Ramos (cell line): ENCODE measurements at regions not wholly inside any gene's neighbourhood (a gene's known extent, or its start where the extent isn't known, plus 50 kb on each side); places are given as distances from the start of the nearest gene placed in this dataset.

Experiments
- in situ Hi-C: fragments of 300-500 bp; cut with MboI; formaldehyde crosslinking; loops from one replicate; pipeline ENCODE4 v1.14.3; 2022; ENCODE audit warnings: low sequenced_read_pairs; ENCODE audit not compliant: unreplicated experiment

DNA sequence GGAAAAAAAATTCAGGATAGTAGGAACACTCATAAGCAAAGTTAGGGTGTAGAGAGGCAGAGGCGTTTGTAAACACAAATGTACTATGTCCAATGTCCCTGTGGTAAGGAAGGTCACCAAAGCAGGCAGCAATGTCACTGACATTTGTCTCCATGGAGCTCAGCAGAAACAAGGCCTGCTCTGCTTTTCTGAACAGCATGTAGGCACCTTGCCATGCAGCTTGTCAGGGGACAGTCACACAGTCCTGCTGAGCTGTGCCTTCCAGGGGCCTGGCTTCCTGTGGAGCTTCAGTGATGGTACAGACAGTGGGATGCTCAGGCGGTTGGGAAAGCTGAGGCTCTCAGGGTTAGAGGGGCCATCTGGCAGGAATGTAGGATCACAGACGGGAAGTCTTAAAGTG lies 74.5 kb upstream of the HS3ST1 start:
- in situ Hi-C loops, result no loop called here

DNA sequence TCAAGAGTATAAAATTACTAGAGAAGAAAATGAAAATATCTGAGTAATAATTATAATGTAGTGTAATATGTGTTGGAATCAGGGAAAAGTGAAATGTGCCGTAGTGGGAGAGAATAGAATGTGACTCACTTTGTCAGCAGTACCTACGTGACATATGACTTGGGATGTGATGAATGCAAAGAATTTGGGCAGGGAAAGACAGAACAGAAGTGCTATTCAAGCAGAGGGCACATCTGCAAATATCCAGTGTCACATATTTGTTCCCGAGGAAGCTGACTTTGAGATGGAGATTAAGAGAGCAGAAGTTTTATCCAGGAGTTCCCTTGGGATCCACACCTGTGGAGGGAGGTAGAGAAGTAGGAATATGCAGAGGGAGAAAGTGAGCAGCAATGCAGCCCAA lies 69.3 kb upstream of the HS3ST1 start:
- in situ Hi-C loops, result no loop called here

DNA sequence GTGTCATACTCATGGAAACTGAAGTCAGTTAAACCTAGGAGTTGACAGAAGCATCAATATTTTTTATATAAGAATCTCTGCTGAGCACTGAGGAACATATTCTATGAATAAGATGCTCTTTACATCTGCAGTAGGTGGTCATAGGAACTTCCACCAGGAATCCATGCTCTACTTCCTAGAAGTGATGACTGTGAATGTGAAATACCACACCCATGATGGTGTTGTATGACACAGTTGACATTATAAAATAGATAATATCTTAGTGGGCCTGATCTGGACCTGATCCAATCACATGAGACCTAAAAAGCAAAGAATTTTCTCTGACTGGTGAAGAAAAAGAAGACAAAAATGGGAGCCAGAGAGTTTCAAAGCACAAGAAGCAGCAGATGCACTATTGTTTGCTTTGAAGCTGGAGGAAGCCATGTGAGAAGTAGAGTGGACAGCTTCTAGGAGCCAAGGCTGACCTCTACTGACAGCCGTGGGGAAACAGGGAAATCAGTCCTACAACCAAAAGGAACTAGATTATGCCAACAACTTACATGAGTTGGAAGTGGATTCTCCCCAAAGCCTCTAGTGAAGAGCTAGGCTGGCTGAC lies 68.6 kb upstream of the HS3ST1 start:
- in situ Hi-C loops, result no loop called here

DNA sequence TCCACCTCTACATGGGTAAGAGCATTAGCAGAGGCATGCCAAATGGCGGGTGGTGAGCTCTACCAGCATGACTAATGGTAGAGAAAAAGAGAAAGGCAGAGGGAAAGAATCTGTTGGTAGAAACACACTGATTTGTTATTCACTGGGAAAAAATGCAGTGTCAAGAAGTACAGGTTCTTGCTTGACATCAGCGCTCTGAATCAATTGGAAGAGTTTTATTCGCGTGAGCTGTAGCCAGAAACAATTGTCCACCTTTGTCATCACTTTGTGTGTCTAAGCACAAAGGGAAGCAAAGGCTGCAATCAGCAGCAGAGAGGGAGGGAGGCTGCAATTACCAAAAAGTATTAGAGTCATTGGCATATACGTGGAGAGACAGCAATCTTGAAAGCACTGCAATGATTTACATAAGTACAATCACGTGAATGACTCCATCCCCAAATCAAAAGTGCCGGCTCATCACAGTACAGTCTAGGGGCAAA lies 67.7 kb upstream of the HS3ST1 start:
- in situ Hi-C loops, result no loop called here

DNA sequence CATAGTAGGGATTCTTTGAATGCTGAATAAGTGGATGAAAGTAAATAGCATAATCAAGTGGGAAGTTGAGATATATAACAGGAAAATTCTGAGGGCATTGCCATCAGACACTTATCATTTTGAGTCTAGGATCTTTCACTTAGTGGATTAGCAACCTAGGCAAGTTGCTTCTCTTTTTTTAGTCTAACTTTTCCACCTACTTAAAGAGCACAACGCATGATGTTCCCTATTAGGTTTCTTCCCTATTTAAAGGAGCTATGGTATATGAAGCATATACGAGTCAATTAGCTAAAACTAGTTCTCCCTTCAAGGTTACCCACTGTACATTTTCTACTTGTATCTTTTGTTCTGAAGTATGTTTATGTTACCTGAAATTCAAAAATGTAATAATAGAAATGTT lies 67.1 kb upstream of the HS3ST1 start:
- in situ Hi-C loops, result no loop called here

DNA sequence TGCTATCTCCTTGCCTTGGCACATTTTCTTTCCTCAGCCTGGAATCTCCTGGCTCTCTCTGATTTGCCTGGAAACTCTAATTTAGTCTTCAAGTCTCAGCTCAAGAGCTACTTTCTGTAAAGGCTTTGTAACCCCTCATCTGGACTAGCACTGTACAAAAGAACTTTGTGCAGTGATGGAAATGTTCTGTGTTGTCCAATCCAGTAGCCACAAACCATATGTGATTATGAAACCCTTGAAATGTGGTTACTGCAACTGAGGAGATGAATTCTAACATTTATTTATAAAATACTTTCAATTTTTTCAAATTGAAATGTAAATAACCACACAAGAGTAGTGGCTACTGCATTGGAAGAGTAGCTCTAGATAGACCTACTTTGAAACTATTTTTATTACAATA lies 66.6 kb upstream of the HS3ST1 start:
- in situ Hi-C loops, result no loop called here

DNA sequence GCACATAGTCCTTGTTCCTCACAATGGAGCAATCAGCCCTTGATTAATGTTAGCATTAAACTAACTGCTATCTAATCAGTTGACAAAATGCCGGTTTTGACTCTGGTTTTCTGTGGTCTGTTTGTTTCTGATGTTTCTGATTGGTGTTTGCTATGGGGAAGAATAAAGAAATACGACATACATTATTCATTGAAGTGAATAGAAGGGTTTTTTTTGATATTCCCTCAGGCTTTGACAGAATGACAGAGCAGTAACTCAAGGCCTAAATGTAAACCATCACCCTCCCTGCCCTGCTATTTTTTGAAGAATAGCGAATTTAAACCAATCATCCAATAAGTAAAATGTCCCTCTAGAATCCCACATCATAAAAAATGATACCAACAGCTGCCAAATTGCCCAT lies 65.5 kb upstream of the HS3ST1 start:
- in situ Hi-C loops, result no loop called here

DNA sequence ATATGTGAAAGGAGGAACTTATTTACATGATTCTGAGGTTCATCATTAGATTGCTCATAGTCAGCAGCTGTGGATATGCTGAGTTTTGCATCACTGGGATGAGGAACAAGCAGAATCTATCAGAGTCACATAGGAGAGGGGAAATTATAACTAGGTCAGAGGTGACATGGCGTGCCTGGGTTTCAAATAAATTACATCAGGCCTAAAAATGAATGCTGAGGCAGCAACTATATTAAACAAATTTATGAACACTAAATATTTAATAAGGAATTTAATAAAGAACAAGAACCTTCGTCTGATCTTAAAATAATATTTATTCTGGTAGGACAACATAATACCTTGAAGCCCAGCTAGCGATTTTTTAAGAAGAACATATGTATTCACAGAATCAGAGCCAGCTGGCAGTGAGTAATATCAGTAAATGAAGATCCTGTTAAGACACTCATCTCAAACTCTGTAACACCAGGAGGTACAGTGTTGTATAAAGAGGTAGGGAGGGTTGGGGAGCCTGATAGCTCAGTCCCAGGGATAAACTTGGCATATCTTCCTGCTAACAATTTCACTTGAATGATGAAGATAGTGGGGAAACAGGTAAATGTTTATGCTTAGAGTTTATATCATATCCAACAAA lies 60.9 kb upstream of the HS3ST1 start:
- in situ Hi-C loops, result no loop called here

DNA sequence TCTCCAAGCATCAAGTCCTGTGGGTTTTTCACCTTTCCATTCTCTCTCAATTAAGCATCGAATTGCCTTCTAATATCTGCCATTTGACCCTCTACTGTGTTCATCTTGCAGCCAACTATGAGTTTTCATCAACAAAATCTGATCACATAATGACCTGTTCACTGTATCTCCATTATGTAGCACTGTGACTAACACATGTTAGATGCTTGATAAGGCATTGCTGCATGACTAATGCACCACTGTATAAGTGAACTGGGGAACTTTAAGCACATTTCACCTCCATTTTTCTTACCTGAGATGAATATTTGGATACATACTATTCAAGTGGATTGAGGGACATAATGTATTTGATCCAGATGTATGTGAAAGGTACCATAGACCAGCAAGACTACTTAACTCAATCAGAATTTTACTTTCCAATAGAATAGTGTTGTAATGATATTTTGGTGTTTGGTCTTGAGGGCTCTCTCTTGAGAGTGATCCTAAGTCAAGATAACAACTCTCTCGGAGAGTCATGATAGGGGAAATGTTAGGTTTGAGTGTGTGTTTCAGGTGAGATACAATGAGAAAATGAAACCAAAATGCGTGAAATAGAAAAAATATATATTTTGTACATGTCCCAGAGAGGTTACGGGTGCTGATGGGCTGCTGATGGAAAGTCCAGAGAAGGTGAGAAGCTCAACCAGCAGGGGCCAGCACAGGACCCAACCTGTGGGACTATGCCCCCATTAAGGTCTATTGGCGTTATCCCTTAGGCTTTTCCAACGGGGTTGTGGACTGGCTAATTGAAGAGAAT lies 60.2 kb upstream of the HS3ST1 start:
- in situ Hi-C loops, result no loop called here

DNA sequence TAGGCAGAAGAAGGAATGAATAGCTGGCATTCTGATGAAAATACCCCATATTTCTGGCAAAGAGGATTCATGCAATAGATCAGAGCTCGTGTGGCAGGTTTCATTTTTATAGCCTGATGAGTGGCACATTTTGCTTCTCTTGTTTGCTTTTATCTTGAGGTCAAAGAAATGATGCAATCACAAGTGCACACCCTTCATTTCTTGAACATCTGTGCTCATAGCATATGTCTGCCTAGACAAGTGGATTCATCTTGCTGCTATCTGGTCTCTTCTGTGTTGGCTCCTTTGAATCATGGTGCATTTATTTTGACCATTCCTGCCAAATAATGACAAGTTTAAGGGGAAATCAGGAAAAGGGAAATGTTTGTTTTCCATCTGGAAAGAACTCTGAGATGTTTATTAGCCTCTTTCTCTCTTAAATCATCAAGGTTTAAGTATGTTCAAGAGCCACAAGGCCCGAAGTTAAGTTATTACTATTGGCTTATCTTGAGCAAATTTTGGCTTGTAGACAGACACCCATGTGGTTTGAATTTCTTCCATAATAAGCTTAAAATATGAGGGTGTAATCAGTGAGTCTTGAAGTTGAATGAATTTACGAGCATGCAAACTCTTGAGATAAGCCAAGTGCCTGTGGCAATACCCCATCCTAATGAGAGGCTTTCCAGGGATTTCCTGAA lies 59.3 kb upstream of the HS3ST1 start:
- in situ Hi-C loops, result no loop called here

DNA sequence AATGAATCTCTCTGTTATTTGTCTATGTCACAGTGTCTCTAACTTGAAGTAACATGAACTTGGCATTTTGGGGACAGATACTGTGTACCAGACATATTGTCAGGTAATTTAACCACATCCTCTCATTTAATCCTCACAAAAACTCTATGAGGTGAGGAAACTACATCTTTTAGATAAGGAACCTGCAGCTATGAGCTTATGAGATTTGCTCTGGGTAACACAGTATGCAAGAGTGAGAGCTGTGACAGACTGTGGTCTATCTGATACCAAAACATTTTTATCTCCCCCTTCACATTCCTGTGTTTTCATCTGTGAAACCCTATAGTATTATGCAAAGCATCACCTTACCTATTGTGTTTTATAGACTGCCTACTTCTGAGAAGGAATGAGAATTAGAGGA lies 58.4 kb upstream of the HS3ST1 start:
- in situ Hi-C loops, result no loop called here

DNA sequence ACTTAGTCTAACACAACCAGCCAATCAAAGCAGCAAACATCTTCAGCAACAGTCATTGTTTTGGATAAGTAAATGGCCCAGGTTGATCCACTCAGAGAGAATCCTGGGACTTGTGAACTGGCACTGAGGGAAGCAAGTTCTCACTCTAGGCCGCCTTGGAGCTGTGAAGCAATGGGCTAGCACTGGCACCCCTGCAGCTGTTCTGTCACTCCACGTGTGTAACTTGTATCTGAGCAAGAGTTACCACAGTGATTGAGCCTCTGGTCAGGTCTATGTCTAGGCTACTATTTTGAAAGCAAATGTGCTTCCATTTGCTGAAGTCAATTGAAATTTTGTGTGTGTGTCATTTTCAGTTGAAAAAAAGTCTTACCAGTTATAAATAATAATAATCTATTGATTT lies 57.2 kb upstream of the HS3ST1 start:
- in situ Hi-C loops, result no loop called here

DNA sequence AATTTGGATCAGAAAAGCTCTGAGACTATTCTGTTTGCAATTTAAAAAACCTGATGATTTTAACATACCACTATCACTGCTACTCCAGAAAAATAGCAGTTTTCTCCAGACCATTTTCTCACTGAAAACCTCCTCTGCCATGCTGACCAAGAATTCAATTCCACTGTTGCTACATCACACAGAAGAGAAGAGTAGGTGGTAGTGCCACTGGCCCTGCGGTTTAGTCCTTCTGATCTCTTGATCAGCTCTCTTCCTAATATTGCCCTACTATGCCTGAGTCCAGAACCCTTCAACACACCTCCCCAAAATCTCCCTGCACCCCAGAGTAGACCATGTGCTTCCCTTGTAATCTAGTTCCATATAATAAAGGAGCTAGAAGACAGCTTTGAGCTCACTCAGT lies 55.8 kb upstream of the HS3ST1 start:
- in situ Hi-C loops, result no loop called here

DNA sequence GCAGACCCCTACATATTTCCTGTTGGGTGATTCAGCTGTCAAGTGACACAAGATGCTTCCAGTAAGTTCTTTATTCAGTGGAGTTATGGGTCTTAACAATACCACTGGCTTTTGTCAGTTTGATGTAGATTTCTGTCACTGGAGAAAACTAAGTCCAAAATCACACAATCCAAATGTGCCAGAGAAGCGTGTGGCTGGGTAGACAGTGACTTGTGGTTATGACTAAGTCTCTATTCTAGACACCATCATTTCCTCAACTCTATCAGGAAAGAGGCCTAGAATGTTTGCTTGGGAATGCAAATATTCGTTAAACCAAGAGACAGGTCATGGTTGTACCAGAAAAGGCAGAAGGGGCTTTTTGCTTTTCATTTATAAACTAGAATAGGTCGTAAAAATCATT lies 54.4 kb upstream of the HS3ST1 start:
- in situ Hi-C loops, result no loop called here

DNA sequence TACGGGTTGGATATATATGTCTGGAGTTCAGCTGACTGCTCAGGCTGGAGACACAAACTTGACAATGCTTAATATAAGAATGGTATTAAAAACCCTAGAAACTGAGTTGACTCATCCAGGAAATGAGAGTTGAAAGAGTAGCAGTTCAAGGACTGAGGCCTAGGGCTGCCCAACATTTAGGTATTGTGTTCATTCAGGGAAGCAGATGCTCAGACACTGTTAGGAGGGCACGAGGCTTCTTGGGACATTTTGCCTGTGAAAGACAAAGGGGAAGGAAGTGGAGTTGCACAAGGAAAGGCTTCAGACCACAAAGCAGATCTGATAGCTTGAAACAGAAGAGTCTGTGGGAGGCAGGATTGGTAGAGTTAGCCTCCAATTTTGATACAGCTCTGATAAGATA lies 52.0 kb upstream of the HS3ST1 start:
- in situ Hi-C loops, result no loop called here
